ENCODE measurements at regions not wholly inside any gene's neighbourhood (a gene's known extent, or its start where the extent isn't known, plus 50 kb on each side); places are given as distances from the start of the nearest gene placed in this dataset.

- no peak for TF ChIP-seq TFCP2L1 (CRISPR knock-in tag; IDR thresholded peaks at IDR 0.05)
Observed at GRCh38 chr13:89831157-89831556, 1516.3 kb upstream of the MIR17HG start (continued).

GRCh38 chr13:89832827-89833226 lies 1514.7 kb upstream of the MIR17HG start:
- CTCF ChIA-PET = no interaction called here
- ATAC-seq = peak in 1 of 2 experiments; percentile 61; a peak in 3 of 6 replicates
- Histone ChIP-seq H3K9me3 (no peaks in the 10 kb centered on the region), H3K4me3 (no peak overlapping the region), H3K27ac (peak overlapping the region; percentile 61 to 64; a peak in 5 of 6 replicates), H3K4me2 (peak overlapping the region; percentile 70), H3K4me1 (peaks cover 17% of the 10 kb centered on the region)
- DNase-seq (ENCODE audit: low read depth in 1 of 2, low spot score in 1 of 2) = peak in 1 of 2 experiments; percentile 48
- FAIRE-seq = no peak
- WGBS (ENCODE audit: missing lambda C conversion rate) = 3% methylated on average over 2 of the region's 2 CpGs
- TF ChIP-seq ZC3H11A (IDR thresholded peaks at IDR 0.05) (no peak), CTCF (IDR thresholded peaks at IDR 0.05) (no peak), PBX3 (IDR thresholded peaks at IDR 0.05) (no peak), CBX8 (IDR thresholded peaks at IDR 0.05) (no peak), BCL3 (IDR thresholded peaks at IDR 0.05) (no peak), NPAS2 (CRISPR knock-in tag; IDR thresholded peaks at IDR 0.05; ENCODE audit: borderline replicate concordance) (no peak), CEBPB (IDR thresholded peaks at IDR 0.05) (no peak), BHLHE40 (IDR thresholded peaks at IDR 0.05; ENCODE audit: low read depth, low read length) (no peak), CHD4 (IDR thresholded peaks at IDR 0.05; ENCODE audit: borderline replicate concordance) (no peak), CBX2 (IDR thresholded peaks at IDR 0.05; ENCODE audit: borderline replicate concordance, low read depth) (no peak), USF2 (IDR thresholded peaks at IDR 0.05) (no peak), TFCP2L1 (CRISPR knock-in tag; IDR thresholded peaks at IDR 0.05) (no peak), ZFP36 (IDR thresholded peaks at IDR 0.05; ENCODE audit: borderline replicate concordance, partially characterized antibody) (no peak), HES2 (IDR thresholded peaks at IDR 0.05) (no peak), EP300 (IDR thresholded peaks at IDR 0.05) (no peak), HEYL (CRISPR knock-in tag; IDR thresholded peaks at IDR 0.05) (no peak), SREBF2 (IDR thresholded peaks at IDR 0.05) (no peak), HOXB13 (CRISPR knock-in tag; IDR thresholded peaks at IDR 0.05; ENCODE audit: low read depth) (no peak), SMC3 (IDR thresholded peaks at IDR 0.05) (no peak), MYC (IDR thresholded peaks at IDR 0.05; ENCODE audit: borderline replicate concordance, low read length) (no peak)
- POLR2A ChIA-PET = no interaction called here

- TF ChIP-seq ZFP36 (IDR thresholded peaks at IDR 0.05; ENCODE audit: borderline replicate concordance, partially characterized antibody) (no peak), BHLHE40 (IDR thresholded peaks at IDR 0.05; ENCODE audit: low read depth, low read length) (no peak), KDM5A (IDR thresholded peaks at IDR 0.05) (no peak), ZSCAN20 (CRISPR knock-in tag; IDR thresholded peaks at IDR 0.05) (no peak), HDAC2 (IDR thresholded peaks at IDR 0.05) (no peak), CTCF (IDR thresholded peaks at IDR 0.05) (no peak), ZNF302 (CRISPR knock-in tag; IDR thresholded peaks at IDR 0.05) (no peak)
- Histone ChIP-seq H3K4me2 (no peak overlapping the region), H3K4me1 (no peaks in the 10 kb centered on the region), H3K27ac (no peak overlapping the region), H3K9me3 (no peaks in the 10 kb centered on the region), H3K4me3 (no peak overlapping the region)
- 92% methylated on average over 1 of the region's 1 CpG for WGBS (ENCODE audit: missing lambda C conversion rate)
- FAIRE-seq = no peak
- POLR2A ChIA-PET = no interaction called here
- no peak for DNase-seq (ENCODE audit: low read depth in 1 of 2, low spot score in 1 of 2)
- CTCF ChIA-PET = no interaction called here
- no peak for ATAC-seq
Observed at GRCh38 chr13:89843621-89844020, 1503.9 kb upstream of the MIR17HG start.
